HG03469 (cell line): ENCODE measurements at regions not wholly inside any gene's neighbourhood (a gene's known extent, or its start where the extent isn't known, plus 50 kb on each side); places are given as distances from the start of the nearest gene placed in this dataset.
A peak's percentile ranks its signal among the peaks of the same experiment; 100 is the strongest.
"Not testable (repeated sequence)": the region's sequence is repeated elsewhere in the genome, so short reads cannot be mapped to it uniquely, and the experiment has no call there.

ENCODE experiments used
- ATAC-seq: cut with Tn5 transposase; IDR thresholded peaks from one replicate; pipeline ENCODE4 v1.9.1; 2021; ENCODE audit warnings: mild to moderate bottlenecking, moderate library complexity, moderate number of reproducible peaks; ENCODE audit not compliant: unreplicated experiment

- ATAC-seq: no peak
Measured at GRCh38 chr4:85018983-85019382, 52.5 kb upstream of the WDFY3 start.

- no peak for ATAC-seq
Measured at GRCh38 chr4:85019411-85019810, 52.9 kb upstream of the WDFY3 start.

DNA sequence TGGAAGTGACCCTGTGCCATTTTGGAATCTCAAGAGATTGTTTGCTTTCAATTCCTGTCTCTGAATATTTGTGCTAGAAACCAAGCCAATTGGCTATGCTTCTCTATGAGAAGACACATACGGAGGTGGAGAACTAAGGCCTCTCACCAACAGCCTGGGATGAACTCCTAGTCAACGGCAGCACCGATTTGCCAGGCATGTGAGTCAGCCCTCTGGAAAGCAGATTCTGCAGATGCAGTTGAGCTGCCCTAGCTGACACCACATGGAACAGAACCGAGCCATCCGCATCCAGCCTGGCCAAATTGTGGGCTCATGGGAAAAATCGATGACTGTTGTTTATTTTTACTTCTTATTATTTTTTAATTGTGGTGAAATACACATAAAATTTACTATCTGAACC is 58.2 kb upstream of the WDFY3 start:
- no peak for ATAC-seq

- no peak for ATAC-seq
Measured at GRCh38 chr4:85028910-85029309, 62.4 kb upstream of the WDFY3 start.

DNA sequence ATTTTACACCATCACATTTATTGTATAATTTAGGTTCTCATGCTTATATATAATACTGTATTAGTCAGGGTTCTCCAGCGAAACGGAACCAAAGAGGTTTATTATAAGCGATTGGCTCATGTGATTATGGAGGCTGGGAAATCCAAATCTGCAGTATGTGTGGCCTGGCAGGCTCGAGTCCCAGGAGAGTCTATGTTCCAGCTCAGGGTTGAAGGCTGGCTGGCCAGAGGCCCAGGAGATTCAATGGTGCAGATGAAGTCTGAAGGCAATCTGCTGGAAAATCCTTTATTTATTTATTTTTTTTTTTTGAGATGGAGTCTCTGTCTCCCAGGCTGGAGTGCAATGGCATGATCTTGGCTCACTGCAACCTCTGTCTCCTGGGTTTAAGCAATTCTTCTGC is 63.0 kb upstream of the WDFY3 start:
- no peak for ATAC-seq

- ATAC-seq: no peak
Measured at GRCh38 chr4:85030156-85030555, 63.7 kb upstream of the WDFY3 start.

- not testable (repeated sequence) for ATAC-seq
Measured at GRCh38 chr4:85033838-85034237, 67.3 kb upstream of the WDFY3 start.

GRCh38 chr4:85039526-85039925 is 73.0 kb upstream of the WDFY3 start:
- ATAC-seq: no peak

GRCh38 chr4:85043812-85044496 is 77.5 kb upstream of the WDFY3 start:
- ATAC-seq: not testable (repeated sequence)

- no peak for ATAC-seq
Measured at GRCh38 chr4:85050736-85051135, 84.2 kb upstream of the WDFY3 start.

DNA sequence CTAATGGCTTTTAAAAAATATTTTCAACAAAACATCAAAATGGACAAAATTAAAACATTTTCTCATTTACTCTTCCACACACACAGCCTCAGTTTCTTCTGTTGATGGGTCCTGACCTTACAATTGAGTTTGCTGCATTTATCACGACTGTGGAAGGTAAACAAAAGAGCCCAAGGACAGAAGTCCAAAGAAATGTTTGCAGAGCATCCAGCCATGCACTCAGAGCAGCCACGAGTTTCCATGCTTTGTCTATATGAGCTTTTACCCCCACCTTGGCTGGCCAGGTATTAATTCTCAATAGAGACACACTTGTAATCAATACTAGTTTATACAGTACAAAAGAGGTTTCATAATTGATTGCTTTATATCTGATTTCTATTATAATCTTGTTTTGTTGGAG is 85.0 kb upstream of the WDFY3 start:
- no peak for ATAC-seq

DNA sequence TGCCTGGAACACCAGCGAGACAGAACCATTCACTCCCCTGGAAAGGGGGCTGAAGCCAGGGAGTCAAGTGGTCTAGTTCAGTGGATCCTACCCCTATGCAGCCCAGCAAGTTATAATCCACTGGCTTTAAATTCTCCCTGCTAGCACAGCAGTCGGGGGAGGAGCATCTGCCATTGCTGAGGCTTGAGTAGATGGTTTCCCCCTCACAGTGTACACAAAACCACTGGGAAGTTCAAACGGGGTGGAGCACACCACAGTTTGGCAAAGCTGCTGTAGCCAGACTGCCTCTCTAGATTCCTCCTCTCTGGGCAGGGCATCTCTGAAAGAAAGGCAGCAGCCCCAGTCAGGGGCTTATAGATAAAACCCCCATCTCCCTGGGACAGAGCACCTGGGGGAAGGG is 88.4 kb upstream of the WDFY3 start:
- ATAC-seq: not testable (repeated sequence)

DNA sequence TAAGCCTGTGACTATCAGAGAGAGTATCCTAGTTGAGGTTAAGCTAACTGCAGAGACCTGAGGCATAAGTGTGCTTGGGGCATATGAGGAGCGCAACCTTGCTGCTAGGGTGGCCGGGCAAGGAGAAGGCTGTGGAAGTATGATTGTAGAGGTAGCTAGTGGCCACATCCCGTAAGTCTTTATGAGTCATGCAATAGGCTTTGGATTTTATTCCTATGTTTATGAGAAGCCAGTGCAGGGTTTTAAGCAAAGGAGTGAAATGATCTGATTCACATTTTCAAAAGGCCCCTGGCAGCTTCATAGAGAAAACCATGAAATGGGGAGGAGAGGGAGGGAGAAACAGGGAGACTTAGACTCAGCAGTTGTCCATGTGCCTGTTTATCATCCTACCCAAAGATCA is 92.1 kb upstream of the WDFY3 start:
- no peak for ATAC-seq

DNA sequence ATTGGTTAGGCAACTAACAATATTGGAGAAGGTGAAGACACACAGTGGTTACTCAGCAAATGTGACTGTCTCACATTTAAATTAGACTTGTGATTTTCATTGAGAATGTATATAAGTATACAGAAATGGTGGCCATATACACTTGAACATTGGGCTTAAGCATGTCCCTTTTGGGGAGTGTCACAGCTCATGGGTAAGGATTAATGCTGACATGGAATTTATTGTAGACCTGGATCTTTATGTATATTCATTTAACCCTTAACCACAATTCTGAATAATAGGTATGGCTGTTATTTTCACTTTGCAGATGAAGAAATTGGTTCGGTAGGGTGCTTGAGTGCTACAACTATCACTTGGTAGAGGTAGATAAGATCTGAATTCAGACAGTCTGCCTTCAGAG is 95.5 kb upstream of the WDFY3 start:
- ATAC-seq: no peak

GRCh38 chr4:85062466-85062865 is 96.0 kb upstream of the WDFY3 start:
- ATAC-seq: no peak

DNA sequence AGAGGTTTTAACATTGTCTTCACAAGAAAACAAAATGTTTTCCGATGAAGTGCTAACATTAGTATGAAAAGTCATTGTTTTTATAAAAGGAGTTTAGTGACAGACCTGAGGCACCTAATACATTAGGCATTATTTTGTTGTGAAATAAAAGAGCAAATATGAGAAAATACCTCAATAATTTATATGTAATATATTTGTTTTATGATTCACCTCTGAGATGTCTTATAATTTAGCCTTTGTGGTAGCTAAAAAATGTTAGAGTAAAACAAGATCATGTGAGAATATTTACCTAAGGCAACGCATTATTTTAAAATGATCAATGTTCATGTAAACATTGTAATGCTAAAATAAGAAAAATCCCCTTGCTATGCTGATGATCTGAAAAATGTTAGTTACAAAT is 100.9 kb upstream of the WDFY3 start:
- no peak for ATAC-seq

DNA sequence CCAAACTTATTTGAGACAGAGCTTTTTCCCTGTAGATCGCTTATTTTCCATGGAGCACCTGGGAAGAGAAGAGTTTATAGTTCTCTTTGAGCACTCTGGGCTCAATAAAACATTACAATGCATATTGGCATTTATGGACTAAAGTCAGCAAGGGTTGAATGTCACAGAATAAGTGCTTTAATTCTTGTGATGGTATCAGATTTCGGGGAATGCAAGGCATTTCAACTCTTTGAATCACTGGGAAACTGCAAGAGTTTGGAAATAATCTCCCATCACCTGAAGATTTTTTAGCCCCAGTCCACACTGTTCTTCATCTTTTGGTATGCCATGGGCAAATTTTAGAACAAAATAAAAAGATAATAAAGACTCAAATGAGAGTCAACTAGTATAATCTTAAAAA is 111.5 kb upstream of the WDFY3 start:
- ATAC-seq: no peak

DNA sequence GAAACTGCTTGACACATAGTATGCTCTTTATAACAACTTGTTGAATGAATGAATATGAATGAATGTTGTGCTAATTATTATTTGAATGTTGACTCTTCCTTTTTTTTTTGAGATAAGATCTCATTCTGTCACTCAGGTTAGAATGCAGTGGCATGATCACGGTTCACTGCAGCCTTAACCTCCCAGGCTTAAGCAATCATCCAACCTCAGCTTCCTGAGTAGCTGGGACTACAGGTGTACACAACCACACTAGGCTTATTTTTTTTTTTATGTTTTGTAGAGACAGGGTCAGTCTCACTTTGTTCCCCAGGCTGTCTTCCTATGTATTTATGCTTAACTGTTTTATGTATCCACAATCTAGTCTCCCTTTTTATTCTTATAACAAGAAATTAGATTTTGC is 114.7 kb upstream of the WDFY3 start:
- no peak for ATAC-seq

DNA sequence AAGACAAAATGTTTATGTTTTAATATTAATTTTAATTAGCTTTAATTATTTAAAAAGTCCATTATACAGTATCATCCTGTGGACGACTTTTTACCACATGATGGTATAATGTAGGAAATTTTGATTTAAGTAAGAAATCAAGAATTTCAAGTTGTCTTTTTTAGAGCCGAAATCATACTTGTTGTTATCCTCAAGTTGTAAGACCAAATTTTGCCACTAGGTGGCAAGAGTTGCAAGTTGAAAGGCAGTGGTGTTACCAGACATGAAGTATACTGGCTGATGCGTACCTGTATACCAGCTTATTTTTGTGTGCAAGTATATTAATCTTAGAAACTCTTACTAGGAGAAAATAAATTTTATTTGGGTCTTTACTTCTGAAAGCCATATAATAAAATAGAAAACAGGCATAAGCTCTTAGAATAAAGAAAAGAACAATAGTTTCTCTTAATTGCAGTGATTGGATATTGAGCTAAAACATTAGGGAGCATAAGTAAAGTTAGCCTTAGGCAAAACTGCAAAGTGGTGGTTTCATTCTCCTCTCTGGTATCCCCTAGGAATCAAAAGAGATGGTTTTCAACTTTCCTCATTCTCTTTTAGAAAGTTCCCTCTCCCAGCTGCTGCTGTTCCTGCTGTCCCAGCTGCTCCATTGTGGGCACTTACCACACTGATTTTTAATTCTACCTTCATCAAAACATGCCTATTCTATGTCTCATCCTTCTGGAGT is 118.0 kb upstream of the WDFY3 start:
- peak; percentile 89 for ATAC-seq

DNA sequence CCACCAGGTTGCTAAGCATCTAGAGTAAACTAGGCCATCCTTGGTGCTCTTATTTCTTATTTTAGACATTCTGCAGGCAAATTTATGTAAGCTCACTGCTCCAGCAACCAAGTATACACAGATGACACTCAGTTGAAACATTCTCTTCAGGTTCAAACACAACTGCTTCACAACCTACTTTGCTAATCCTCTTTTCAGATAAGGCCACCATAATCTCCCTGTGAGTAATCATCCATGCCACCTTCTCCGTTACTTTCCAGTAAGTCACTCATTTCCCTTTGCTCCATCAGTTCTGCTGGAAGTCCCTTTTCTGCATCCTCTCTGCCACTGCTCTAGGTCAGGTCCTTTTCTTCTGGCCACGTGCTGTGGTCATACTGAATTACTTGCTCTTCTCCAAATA is 120.2 kb upstream of the WDFY3 start:
- ATAC-seq: no peak

DNA sequence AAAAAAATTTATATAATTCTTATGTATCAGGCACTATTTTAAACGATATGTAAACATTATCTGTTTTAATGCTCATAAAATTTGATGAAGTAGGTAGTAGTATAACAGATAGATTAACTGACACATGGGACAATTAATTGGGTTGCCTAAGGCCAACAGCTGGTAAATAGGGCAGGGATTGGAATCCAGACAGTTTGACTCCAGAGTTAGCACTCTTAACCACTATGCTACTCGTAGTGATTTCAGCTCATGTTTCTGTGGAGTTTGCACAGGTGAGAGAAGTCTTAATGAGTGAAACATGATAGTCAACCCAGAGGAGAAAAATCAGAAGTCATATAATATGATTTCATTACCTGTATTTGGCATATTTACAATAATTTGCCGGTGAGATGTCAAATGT is 126.0 kb upstream of the WDFY3 start:
- ATAC-seq: no peak

- ATAC-seq: no peak
Measured at GRCh38 chr4:85092943-85093342, 126.5 kb upstream of the WDFY3 start.

DNA sequence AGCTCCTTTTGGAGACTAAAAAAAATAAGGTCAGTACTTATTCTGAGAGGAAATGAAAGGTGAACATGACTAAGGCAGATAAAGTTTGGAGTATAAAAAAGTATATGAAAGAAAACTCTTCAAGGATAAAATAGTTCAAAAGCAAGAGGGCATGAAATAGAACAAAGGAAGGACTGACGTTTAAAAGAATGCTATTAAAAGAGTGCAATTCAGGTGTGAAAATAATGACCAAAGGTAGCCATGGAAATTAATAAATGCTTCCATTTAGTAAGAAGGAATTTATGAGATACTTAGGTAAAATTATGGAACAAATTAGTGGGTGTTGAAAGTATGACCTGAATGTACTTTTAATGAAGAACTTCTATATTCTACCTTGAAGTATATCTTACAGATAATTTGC is 128.2 kb upstream of the WDFY3 start:
- no peak for ATAC-seq
